IMR-90 (cell line): ENCODE measurements at regions not wholly inside any gene's neighbourhood (a gene's known extent, or its start where the extent isn't known, plus 50 kb on each side); places are given as distances from the start of the nearest gene placed in this dataset.

Source experiments
- ATAC-seq: fragments of 200-7000 bp; cut with Tn5 transposase; 2 replicates; pipeline ENCODE4 v1.9.1; 2020; ENCODE audit warnings: low read depth, mild to moderate bottlenecking, moderate library complexity
- BruUV-seq: library from RNA; stranded (reverse); fragments of 400-500 nt; replicated peaks from 2 replicates; lab custom pipeline; 2021; lab: Mats Ljungman, UMichigan
- CTCF ChIA-PET: fragments of 300-600 bp; formaldehyde crosslinking; extraction: SDS; loops from one replicate; lab custom pipeline; 2021; ENCODE audit warnings: antibody characterized with exemption; lab: Yijun Ruan, JAX
- POLR2A ChIA-PET: fragments of 300-600 bp; sonication (Branson Sonifier 250); formaldehyde crosslinking; loops from one replicate; lab custom pipeline; 2022; ENCODE audit warnings: antibody characterized with exemption; ENCODE audit not compliant: unreplicated experiment; lab: Charles Lee
- DNase-seq: peaks from one replicate; pipeline ENCODE4 v3.0.0; 2013
- H2AFZ ChIP-seq: replicated peaks from 2 replicates; pipeline ENCODE3; 2013; ENCODE audit warnings: low read length, mild to moderate bottlenecking; ENCODE audit not compliant: poor library complexity
- H2AK5ac ChIP-seq: 2 replicates; pipeline ENCODE4 v1.6.1; 2013; ENCODE audit warnings: low read depth, low read length, inconsistent platforms
- H2AK9ac ChIP-seq: replicated peaks from 2 replicates; pipeline ENCODE3; 2013; ENCODE audit warnings: mild to moderate bottlenecking, low read depth, low read length, moderate library complexity; ENCODE audit not compliant: poor library complexity
- H2BK120ac ChIP-seq: 2 replicates; pipeline ENCODE4 v1.6.1; 2013; ENCODE audit warnings: low read depth, low read length, inconsistent platforms
- H2BK15ac ChIP-seq: 3 replicates; pipeline ENCODE4 v1.6.1; 2013; ENCODE audit warnings: low read depth, low read length, inconsistent platforms
- H2BK20ac ChIP-seq: 2 replicates; pipeline ENCODE4 v1.6.1; 2013; ENCODE audit warnings: low read depth, mild to moderate bottlenecking, inconsistent platforms, low read length, moderate library complexity
- H2BK5ac ChIP-seq: 2 replicates; pipeline ENCODE4 v1.6.1; 2013; ENCODE audit warnings: mild to moderate bottlenecking, low read depth, low read length, inconsistent platforms; ENCODE audit not compliant: poor library complexity, severe bottlenecking
- H3K14ac ChIP-seq: replicated peaks from 2 replicates; pipeline ENCODE4 v1.6.1; 2013; ENCODE audit warnings: low read depth, low read length, inconsistent platforms
- H3K18ac ChIP-seq: 2 replicates; pipeline ENCODE4 v1.6.1; 2013; ENCODE audit warnings: low read depth, low read length, control low read depth
- H3K23ac ChIP-seq: 2 replicates; pipeline ENCODE4 v1.6.1; 2013; ENCODE audit warnings: low read depth, low read length, inconsistent platforms
- H3K27ac ChIP-seq: 2 replicates; pipeline ENCODE4 v1.5.1; 2013; ENCODE audit warnings: mild to moderate bottlenecking, control low read depth, low read length; ENCODE audit not compliant: insufficient read depth
- H3K27me3 ChIP-seq: 2 replicates; pipeline ENCODE4 v1.6.1; 2013; ENCODE audit warnings: low read length; ENCODE audit not compliant: control insufficient read depth, insufficient read depth
- H3K36me3 ChIP-seq: 2 replicates; pipeline ENCODE4 v1.6.1; 2013; ENCODE audit warnings: low read length, mixed read lengths; ENCODE audit not compliant: control insufficient read depth, insufficient read depth
- H3K4ac ChIP-seq: 2 replicates; pipeline ENCODE4 v1.6.1; 2013; ENCODE audit warnings: low read depth, low read length, inconsistent platforms
- H3K4me1 ChIP-seq: 2 replicates; pipeline ENCODE4 v1.6.1; 2013; ENCODE audit warnings: low read length, mixed read lengths; ENCODE audit not compliant: control insufficient read depth, insufficient read depth
- H3K4me2 ChIP-seq: 2 replicates; pipeline ENCODE4 v1.6.1; 2013; ENCODE audit warnings: low read depth, mild to moderate bottlenecking, control low read depth, low read length, moderate library complexity
- H3K4me3 ChIP-seq: 2 replicates; pipeline ENCODE4 v1.5.1; 2013; ENCODE audit warnings: low read depth, mild to moderate bottlenecking, control low read depth, low read length, moderate library complexity; ENCODE audit not compliant: insufficient read depth
- H3K56ac ChIP-seq: 2 replicates; pipeline ENCODE4 v1.6.1; 2013; ENCODE audit warnings: low read length, inconsistent platforms; ENCODE audit not compliant: insufficient read depth; ENCODE audit errors: extremely low read depth
- H3K79me1 ChIP-seq, 2 experiments: 2 replicates each; pipeline ENCODE4 v1.6.1; 2013; ENCODE audit warnings: low read length in 2 of 2, inconsistent platforms in 1 of 2, low read depth in 1 of 2
- H3K9ac ChIP-seq: 2 replicates; pipeline ENCODE4 v1.6.1; 2013; ENCODE audit warnings: low read depth, low read length, control low read depth
- H3K9me1 ChIP-seq: 2 replicates; pipeline ENCODE4 v1.6.1; 2013; ENCODE audit warnings: low read length, inconsistent platforms; ENCODE audit not compliant: insufficient read depth
- H3K9me3 ChIP-seq: 2 replicates; pipeline ENCODE4 v1.6.1; 2013; ENCODE audit warnings: low read length; ENCODE audit not compliant: control insufficient read depth, insufficient read depth
- H4K20me1 ChIP-seq: 2 replicates; pipeline ENCODE4 v1.6.1; 2013; ENCODE audit warnings: low read length, inconsistent platforms; ENCODE audit not compliant: insufficient read depth
- H4K5ac ChIP-seq: 2 replicates; pipeline ENCODE4 v1.6.1; 2013; ENCODE audit warnings: mild to moderate bottlenecking, low read depth, low read length, control low read depth
- H4K8ac ChIP-seq, 2 experiments: 2 replicates each; pipeline ENCODE4 v1.6.1; 2013; ENCODE audit warnings: low read depth in 2 of 2, low read length in 2 of 2, control low read depth in 1 of 2, inconsistent platforms in 1 of 2
- H4K91ac ChIP-seq: 2 replicates; pipeline ENCODE4 v1.6.1; 2013; ENCODE audit warnings: low read depth, low read length, inconsistent platforms; ENCODE audit not compliant: insufficient read depth
- SMC3 ChIP-seq: fragments of 150-350 bp; IDR thresholded peaks from 2 replicates; pipeline ENCODE4 v1.6.1; 2016; ENCODE audit warnings: low read depth, mild to moderate bottlenecking, antibody characterized with exemption, low read length, moderate library complexity
- WGBS, 2 experiments: methylation state at CpG; one replicate each; pipeline versions ENCODE4 v1.1.5 to v1.1.7; 2013; ENCODE audit warnings: missing lambda C conversion rate in 2 of 2; ENCODE audit not compliant: insufficient read length in 1 of 2; ENCODE audit errors: extremely low coverage in 2 of 2; 5-methylcytosine and 5-hydroxymethylcytosine counted together
- dilution Hi-C: fragments of 300-500 bp; cut with HindIII; formaldehyde crosslinking; loops from one replicate; pipeline ENCODE4 v1.14.3; 2018; ENCODE audit warnings: low sequenced_read_pairs; ENCODE audit not compliant: unreplicated experiment
- in situ Hi-C: fragments of 300-500 bp; cut with MboI; formaldehyde crosslinking; loops from 3 replicates; pipeline ENCODE4 v1.14.3; 2019; ENCODE audit warnings: low sequenced_read_pairs, inconsistent platforms, mixed read lengths
- intact Hi-C: fragments of 100-400 bp; cut with micrococcal nuclease; formaldehyde crosslinking; loops from 2 replicates; pipeline ENCODE4 v1.10.0; 2022

DNA sequence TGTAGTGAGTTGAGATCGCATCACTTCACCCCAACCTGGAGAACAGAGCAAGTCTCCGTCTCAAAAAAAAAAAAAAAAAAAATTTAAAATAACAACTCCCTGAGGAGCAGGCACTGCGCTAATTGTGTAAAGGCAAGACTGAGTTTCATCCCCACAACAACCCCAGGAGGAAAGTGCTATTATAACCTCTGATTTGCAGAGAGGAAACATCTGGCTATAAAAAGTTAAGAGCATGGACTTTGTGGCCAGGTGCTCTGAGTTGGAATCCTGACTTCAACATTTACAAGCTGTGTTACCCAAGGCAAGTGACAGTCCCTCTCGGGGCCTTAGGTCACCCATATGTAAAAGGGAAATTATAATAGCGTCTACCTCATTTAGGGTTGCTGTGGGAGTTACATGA, 76.0 kb upstream of the MYL2 start:
- intact Hi-C loops (no loop called here), in situ Hi-C loops (no loop called here), dilution Hi-C loops (no loop called here)
- Histone ChIP-seq H2AK5ac (no peak overlapping the region), H3K36me3 (no peaks in the 10 kb centered on the region), H3K14ac (no peak overlapping the region), H3K9me1 (no peaks in the 10 kb centered on the region), H3K4me3 (no peak overlapping the region), H4K20me1 (no peaks in the 10 kb centered on the region), H3K4ac (no peak overlapping the region), H2AFZ (no peak overlapping the region), H3K23ac (no peak overlapping the region), H3K9me3 (peaks cover 10% of the 10 kb centered on the region), H3K27ac (no peak overlapping the region), H4K91ac (no peak overlapping the region), H3K4me1 (no peaks in the 10 kb centered on the region), H2BK15ac (no peak overlapping the region), H2BK20ac (no peak overlapping the region), H3K9ac (no peak overlapping the region), H3K18ac (no peak overlapping the region), H2AK9ac (no peak overlapping the region), H3K4me2 (no peak overlapping the region), H4K5ac (no peak overlapping the region), H3K79me1 (no peaks in the 10 kb centered on the region), H3K27me3 (no peaks in the 10 kb centered on the region), H3K56ac (no peak overlapping the region), H2BK120ac (no peak overlapping the region), H2BK5ac (no peak overlapping the region), H4K8ac (no peak overlapping the region)
- TF ChIP-seq SMC3, result no peak
- POLR2A ChIA-PET, result no interaction called here
- CTCF ChIA-PET, result no interaction called here
- BruUV-seq, result no TSS peak
- 46% methylated on average over 2 of the region's 5 CpGs; no CpG with 5 or more reads in 1 of the 2 experiments for WGBS, 2 experiments
- ATAC-seq, result no peak
- no peak for DNase-seq
